Testis (tissue), 2 donors: ENCODE measurements at regions not wholly inside any gene's neighbourhood (a gene's known extent, or its start where the extent isn't known, plus 50 kb on each side); places are given as distances from the start of the nearest gene placed in this dataset.

ENCODE experiments used
- POLR2A ChIP-seq: fragments of 450-650 bp; IDR thresholded peaks from one replicate; pipeline ENCODE4 v1.6.1; 2017; ENCODE audit warnings: antibody characterized with exemption, mild to moderate bottlenecking, moderate library complexity
- TF ChIP-seq, protein P1 (sequence below), 3 experiments: fragments of 450-650 bp in 2 of 3; fragments of 200-600 bp in 1 of 3; sonication (generic) in 1 of 3; IDR thresholded peaks; one replicate each; pipeline ENCODE4 v1.5.1; 2016 to 2019; ENCODE audit warnings: antibody characterized with exemption in 3 of 3, mild to moderate bottlenecking in 2 of 3, moderate library complexity in 1 of 3

DNA sequence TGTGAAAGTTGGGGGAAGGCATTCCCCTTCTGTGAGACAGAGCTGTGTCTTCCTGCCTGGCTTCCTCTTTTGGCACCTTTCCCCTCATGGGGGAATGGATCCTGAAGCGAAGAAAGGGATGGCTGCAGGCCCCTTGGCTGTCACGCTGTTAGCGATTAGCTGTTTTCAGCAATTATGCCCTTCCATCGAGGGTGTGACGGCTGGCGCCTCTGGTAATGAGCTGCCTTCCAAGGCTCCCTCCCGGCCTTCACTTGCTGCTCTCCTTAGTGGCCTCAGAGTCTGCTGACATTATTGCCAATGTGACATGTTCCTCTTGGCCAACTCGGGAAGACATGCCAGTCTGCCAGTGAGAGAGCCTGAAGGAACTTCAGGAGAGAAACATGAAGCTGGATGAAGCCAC lies 162.1 kb downstream of the ZIC5 start:
- TF ChIP-seq, protein P1, sequence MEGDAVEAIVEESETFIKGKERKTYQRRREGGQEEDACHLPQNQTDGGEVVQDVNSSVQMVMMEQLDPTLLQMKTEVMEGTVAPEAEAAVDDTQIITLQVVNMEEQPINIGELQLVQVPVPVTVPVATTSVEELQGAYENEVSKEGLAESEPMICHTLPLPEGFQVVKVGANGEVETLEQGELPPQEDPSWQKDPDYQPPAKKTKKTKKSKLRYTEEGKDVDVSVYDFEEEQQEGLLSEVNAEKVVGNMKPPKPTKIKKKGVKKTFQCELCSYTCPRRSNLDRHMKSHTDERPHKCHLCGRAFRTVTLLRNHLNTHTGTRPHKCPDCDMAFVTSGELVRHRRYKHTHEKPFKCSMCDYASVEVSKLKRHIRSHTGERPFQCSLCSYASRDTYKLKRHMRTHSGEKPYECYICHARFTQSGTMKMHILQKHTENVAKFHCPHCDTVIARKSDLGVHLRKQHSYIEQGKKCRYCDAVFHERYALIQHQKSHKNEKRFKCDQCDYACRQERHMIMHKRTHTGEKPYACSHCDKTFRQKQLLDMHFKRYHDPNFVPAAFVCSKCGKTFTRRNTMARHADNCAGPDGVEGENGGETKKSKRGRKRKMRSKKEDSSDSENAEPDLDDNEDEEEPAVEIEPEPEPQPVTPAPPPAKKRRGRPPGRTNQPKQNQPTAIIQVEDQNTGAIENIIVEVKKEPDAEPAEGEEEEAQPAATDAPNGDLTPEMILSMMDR (IDR thresholded peaks at IDR 0.05), result no peak
- TF ChIP-seq POLR2A, result no peak
